Sciatic nerve (tissue), 2 donors: ENCODE measurements at regions not wholly inside any gene's neighbourhood (a gene's known extent, or its start where the extent isn't known, plus 50 kb on each side); places are given as distances from the start of the nearest gene placed in this dataset.

Source experiments
- ATAC-seq: fragments of 200-7000 bp; cut with Tn5 transposase; one replicate; pipeline ENCODE4 v1.9.1; 2020; ENCODE audit warnings: mild to moderate bottlenecking, moderate library complexity
- DNase-seq: peaks from one replicate; pipeline ENCODE4 v3.0.0-alpha.2; 2020; ENCODE audit warnings: low spot score
- intact Hi-C: fragments of 100-400 bp; cut with DNase I; formaldehyde crosslinking; loops from one replicate; pipeline ENCODE4 v1.14.2; 2022
- donor health status: DM: no; HTN: no; CAD: no.
- donor health status: DM: no; HTN: no; CAD: no.

DNA sequence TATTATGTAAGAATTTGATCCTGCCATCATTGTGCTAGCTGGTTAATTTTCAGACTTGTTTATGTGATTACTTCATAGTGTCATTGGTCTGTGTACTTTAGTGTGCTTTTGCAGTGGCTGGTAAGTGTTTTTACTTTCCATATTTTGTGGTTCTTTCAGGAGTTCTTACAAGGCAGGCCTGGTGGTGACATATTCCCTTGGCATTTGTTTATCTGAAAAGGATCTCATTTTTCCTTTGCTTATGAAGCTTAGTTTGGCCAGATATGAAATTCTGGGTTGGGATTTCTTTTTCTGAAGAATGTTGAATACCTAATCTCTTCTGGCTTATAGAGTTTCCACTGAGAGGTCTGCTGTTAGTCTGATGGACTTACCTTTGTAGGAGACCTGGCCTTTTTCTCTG, 72.8 kb upstream of the MC4R start:
- DNase-seq (no peak), ATAC-seq (no peak)
- intact Hi-C loops: no loop called here

DNA sequence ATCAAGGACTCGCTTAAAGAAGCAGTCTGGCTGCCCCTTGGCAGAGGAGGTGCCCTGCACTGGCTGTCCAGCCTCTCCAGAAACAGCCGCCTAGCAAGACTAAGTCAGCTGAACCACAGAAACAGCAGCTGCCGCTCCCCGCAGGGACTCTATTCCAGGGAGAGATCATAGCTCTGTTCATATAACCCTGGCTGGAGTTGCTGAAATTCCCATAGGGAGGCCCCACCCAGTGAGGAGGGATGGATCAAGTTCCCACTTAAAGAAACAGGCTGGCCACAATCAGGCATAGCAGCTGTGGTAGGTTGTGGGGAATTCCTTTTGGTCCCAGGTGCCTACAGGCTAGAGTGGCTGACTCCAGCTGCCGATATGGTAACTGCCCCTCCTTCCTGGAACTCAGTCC, 74.2 kb upstream of the MC4R start:
- no peak for DNase-seq
- intact Hi-C loops: no loop called here
- no peak for ATAC-seq

DNA sequence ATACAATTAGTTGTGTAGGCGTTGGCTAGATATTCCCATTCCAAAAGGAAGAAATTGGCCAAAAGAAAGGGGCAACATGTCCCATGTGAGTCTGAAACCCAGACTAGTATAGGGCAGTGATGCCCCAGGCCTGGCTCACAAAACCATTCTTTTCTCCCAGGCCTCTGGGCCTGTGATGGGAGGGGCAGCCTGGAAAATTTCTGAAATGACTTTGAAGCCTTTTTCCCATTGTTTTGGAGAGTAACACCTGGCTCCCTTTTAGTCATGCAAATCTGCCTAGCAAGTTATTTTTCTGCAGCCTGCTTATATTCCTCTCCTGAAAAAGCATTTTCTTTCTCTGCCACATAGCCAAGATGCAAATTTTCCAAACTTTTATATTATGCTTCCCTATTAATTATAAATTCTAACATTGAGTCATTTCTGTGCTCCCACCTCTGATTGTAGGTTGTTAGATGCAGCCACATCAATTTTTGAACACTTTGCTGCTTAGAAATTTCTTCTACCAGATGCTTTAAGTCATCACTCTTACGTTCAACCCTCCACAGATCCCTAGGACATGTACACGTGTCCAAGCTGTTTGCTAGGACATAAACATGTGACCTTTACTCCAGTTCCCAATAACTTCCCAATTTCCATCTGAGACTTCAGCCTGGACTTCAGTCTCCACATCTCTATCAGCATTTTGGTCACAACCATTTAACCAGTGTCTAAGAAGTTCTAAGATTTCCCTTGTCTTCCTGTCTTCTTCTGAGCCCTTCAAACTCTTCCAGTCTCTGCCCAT, 76.1 kb upstream of the MC4R start:
- ATAC-seq (no peak), DNase-seq (no peak)
- intact Hi-C loops: no loop called here

DNA sequence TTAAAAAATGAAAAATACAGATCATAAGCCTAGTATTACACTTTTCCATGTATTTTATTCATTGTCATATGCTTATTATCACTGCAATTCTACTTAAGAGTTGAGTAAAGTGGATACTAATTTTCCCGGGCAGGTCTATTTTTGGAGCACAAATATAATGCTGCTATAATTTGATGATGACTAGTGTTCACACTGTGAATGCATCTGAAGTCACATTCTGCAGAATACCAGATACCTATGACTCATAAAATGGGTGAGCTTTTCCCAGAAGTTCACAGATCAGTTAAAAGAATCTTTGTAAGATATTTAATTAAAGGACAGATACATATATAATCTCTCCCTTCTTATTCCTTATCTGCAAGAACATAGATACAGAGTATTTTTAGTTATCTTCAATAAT, 79.8 kb upstream of the MC4R start:
- ATAC-seq (no peak), DNase-seq (no peak)
- intact Hi-C loops: no loop called here

DNA sequence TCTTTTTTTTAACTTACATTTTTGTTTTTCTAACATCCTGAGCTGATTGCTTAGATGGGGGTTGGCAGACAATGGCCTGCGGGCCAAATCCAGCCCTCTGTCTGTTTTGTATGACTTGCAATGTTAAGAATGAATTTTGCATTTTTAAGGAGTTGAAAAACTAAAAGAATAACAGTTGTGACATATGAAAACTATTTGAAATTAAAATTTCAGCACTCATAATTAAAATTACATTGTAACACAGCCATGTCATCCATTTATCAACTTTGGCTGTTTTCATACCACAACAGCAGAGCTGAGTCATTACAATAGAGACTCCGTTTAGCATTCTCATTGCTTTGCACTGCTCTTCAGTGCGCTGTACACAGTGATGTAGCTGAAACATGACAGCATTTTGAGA, 94.1 kb upstream of the MC4R start:
- DNase-seq: no peak
- ATAC-seq: no peak
- intact Hi-C loops: no loop called here

DNA sequence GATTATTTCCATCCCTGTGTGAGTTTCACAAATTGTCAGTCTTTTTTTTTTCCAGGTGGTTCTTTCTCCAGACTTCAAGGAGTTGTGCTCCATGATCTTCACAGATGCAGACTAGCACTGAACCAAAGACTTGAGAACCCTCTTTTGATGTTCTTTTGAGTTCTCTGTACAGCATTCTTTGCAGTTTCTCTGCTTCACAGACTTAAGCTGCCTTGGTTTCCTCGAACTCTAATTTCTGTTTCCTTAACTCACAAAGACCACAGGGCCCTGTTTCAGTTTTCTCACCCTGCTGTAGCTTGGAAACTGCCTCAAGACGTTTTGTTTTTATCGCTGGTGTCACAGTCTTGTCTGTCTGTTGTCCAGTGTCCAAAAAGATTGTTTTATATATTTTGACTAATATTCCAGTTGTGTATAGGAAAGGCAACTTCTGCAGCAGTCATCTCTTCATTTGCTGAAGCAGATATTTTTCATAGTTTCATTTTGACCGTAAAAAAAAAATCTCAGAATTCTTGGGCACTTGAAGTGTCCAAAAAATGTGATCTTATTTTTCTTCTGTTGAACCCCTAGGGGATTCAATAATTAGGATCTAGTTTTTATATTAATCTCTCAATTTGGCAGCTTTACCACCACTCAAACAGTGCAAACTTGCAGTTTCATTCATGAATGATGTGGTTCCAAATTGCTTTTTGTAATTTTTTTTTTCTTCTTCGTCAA, 97.0 kb upstream of the MC4R start:
- intact Hi-C loops: no loop called here
- ATAC-seq: no peak
- DNase-seq: no peak

DNA sequence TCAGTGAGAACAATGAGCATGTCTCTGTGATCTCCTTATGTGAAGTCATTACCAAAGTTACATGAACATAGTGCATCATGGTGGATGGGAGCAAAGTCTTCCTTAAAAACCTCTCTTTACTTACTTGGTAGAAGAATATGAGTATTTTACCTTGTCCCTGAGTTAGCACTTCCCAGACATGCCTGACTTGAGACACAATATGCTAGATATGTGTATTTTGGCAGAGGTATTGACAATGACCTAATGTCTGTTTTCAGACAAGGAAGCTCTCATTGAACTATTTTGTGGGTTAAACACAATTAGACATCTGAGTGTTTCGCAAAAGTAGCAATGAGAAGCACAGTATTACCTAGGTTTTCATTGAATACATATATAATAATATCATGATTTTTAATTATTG, 99.1 kb upstream of the MC4R start:
- no peak for DNase-seq
- ATAC-seq: no peak
- intact Hi-C loops: no loop called here

DNA sequence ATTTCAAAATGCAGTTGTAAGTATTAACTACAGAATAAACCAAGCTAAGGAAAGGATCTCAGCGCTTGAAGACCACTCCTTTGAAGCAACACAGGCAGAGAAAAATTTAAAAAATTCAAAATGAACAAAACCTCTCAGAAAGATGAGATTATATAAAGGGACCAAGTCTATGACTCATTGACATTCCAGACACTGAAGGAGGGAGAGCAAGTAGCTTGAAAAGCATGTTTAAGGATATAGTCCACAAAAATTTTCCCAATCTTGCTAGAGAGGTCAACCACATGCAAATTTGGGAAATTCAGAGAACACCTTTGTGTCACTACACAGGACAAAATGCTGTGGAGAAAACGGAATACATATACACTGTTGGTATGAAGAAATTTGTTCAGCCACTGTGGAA, 112.6 kb upstream of the MC4R start:
- intact Hi-C loops: no loop called here
- DNase-seq (no peak), ATAC-seq (no peak)

DNA sequence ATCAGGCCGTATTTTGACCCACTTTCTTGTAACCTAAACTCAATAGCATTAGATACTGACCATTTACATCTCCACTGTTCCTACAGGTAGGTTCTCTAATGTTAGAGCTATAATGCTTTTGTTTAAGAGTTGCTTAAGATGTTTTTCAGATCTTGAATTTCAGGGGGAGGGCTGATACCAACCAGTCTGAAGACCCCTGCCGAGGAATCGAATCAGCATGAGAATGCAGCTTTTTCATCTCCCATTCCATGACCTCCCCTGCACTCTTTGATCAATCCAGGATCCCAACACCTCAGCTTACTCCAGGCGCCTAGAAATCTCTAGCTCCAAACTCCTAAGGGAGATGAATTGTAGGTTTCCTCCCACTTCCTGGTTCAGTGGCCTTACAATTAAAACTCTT, 120.5 kb upstream of the MC4R start:
- ATAC-seq (no peak), DNase-seq (no peak)
- intact Hi-C loops: no loop called here

DNA sequence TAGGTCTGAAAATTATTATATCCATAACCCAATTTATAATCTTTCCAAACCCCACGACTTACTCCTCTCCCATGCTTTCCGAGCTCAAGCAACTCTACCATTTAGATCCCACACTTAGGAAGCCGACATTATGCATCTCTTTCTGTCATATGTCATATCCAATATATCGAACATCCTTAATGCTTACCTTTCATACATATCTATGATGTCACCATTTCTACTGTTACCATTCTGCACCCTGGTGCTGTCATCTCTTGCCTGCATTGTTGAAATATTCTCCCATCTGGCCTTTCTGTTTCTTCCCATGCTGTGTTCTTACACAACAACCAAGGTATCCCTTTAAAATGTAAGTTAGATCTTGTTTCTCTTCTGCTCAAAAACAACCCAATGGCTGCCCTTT, 127.1 kb upstream of the MC4R start:
- DNase-seq: no peak

DNA sequence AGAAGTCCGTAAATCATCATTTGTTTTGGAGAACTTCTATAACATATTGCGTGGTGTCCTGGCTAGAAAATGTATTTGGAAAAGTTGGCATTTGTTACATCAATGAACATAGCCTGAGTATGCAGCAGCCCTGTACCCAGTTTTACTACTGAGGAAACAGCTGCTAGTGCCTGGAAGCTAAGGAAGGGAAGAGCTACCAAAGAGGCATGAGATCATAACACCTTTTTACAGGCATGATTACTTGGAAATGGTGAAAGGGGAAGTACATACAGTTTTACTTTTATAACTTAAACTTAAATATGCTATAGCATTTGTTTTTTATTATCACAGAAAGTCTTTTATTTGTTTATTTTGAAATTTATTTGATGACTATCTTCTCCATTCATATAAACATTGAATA, 128.4 kb upstream of the MC4R start:
- intact Hi-C loops: no loop called here
- no peak for DNase-seq
- ATAC-seq: no peak

More for the DNA sequence above, 127.1 kb upstream of the MC4R start:
- intact Hi-C loops: no loop called here
- ATAC-seq: no peak

DNA sequence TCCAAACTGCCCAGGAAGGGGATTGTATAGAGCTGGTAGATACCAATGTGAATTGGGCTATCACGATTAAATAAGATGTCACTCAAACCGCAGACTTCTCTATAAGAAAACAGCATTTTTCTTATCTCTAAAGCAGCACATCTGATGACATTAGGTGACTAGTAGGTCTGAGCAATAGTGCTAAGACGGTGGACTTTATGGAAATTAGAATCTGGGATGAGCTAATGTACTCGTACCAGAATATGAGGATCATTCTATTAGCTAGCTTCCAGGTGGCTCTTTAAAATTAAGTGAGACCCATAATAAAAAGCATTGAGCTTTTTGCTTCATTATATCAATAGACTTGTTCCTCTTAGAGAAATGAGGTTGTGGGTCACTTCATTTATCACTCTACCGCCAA, 130.0 kb upstream of the MC4R start:
- DNase-seq (no peak), ATAC-seq (no peak)
- intact Hi-C loops: no loop called here

DNA sequence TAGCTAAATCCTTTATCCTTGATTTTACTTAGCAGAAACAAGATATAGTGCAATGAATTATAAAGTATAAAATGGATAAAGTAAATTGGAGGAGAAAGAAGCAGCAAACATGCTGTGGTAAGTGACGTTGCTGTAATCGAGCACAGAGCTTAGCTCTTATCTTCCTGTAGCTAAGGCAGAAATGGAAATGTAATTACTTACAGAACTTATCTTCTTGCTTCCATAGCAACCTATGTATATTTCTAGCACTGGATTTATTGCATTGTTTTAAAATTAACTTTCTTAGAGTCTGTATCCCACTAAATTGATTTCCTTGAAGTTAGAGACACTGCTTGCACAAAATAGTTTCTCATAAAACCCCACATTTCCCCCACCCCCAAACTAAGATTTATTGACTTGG, 130.6 kb upstream of the MC4R start:
- no peak for DNase-seq
- ATAC-seq: no peak
- intact Hi-C loops: no loop called here

DNA sequence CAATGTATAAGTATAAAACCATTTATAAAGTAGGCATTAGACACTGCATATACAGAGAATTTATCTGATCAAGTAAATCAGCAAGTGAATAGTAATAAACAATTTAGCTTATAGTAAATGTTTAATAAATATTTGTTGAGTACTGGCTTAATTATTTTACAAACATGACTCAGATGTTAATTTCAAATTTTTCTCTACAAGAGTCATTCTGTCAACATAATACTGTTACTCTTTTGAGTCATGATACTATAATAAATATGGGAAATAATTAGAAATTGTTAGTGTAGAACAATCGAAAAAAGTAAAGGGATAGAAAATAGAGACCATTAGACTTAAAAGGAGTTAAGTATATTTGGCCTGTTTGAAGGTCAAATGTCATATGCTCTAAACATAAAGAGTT, 133.6 kb upstream of the MC4R start:
- intact Hi-C loops: no loop called here
- ATAC-seq (no peak), DNase-seq (no peak)

DNA sequence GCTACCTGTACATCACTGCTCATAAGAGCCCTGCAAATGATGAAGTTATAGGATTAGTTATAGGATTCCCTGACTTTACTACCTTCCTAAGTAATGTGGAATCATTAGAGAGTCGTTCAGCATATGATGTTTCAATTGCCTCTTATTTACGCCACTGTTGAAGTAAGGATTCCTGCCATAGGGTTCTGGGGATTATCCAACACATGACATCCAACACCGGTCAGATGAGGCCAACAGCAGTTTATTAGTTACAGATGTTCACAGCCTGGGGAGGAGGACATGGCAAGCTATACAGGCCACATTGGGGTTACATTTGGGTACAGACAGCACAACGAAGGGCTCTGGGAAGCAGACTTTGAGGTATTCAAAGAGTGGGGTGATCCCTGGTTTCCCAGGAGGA, 134.1 kb upstream of the MC4R start:
- intact Hi-C loops: no loop called here
- peak; percentile 28 for ATAC-seq
- DNase-seq: no peak

DNA sequence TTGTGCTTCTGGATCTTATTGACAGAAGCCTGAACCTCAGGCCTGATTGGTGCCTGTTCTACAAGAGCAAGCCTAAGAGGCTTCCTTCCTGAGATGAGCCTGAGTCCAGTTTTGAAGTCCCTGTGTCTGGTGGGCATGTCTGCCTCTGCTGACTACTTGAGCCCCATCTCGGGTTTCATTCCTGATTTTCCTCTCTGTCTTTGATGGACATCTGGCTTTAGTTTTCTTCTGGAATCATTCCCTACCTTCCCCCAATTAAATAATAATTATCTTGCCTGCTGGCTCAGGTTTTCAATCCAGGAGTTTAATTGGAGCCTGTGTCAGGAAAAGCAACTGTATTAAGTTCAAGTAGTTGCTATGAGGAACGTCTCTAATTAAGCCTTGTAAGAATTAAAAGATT, 135.5 kb upstream of the MC4R start:
- intact Hi-C loops: no loop called here
- ATAC-seq (no peak), DNase-seq (no peak)

DNA sequence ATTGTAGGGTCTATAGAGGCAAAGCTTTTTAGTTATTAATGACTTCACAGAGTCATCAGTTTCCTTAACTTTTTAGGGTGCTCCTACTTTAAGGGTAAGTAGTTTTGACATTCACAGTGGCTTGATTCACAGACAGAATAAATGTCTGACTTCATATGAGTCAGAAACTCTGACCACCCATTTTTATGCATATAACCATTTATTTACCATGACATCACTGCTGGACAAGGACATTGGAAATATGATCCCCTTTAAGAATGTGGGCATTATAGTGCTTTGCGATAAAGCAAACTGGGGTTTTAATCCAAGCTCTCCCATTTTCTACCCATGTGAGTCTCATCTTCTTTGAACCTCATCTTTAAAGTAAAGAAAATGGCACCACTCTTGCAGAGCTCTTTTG, 162.0 kb upstream of the MC4R start:
- DNase-seq (no peak), ATAC-seq (no peak)
- intact Hi-C loops: no loop called here

DNA sequence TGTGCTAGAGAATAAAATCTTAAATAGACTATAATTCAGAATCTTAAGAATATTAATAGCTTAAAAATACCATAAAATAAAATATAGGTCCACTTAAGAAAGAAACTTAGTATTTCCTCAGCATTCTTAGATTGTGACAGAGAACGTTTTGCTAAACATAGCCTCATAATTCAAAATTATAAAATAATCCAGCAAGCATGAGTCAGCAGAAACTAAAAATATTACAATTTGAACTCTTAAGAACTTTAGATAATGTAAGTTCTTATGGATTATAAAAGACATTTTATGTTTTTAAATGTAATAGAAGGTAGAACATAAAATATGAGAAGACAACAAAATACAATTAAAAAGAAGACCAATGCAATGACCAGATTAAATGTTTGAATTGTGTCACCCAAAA, 164.5 kb upstream of the MC4R start:
- intact Hi-C loops: no loop called here
- no peak for ATAC-seq
- no peak for DNase-seq

DNA sequence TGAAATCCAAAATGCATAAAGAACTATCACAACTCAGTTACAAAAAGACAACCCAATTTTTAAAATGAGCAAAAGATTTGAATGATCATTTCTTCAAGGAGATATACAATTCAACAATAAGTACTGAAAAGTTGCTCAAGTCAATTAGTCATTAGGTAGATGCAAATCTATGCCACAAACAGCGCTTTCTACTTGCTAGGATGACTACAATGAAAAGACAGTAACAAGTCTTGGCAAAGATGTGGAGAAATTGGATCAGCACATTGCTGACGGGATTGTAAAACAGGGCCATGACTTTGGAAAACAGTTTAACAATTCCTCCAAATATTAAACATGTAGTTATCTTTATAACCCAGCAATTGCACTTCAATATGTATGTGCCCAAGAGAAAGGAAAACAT, 166.3 kb upstream of the MC4R start:
- intact Hi-C loops: no loop called here
- ATAC-seq (no peak), DNase-seq (no peak)

DNA sequence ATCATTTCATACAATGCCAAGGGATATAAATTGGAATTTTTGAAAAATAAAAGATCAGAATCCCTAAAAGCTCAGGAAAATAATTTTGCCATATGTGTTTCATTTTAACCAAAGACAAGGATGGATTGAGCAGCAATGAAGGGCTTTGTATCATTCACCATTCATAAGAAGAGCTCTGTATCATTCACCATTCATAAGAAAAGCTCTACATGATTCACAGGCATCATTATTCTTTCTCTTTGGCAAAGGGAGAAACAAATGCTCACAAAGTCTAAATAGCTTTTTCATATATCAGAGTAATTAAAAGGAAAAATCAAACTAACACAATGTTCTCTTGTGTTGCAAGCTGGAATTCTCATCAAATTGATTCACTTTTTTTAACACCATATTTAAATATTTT, 169.1 kb upstream of the MC4R start:
- DNase-seq (no peak), ATAC-seq (no peak)
- intact Hi-C loops: no loop called here

DNA sequence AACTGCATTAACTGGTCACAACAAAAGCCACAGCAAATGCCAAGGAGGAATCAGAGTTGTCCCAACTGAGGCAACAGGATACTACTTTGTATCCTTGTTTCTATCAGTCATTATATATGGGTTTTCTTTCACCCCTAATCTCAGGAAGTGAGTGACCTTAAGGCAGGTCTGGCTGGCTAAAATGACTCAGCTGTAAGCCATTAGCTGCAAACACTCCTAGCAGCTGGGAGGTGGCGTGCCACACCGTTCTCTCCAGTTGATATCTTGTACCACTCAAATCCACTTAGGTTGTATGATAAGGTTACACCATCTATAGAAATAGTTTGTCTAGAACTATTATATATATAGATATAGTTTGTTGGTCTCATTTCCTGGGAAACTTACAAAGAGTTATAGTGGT, 171.1 kb upstream of the MC4R start:
- no peak for DNase-seq
- no peak for ATAC-seq
- intact Hi-C loops: no loop called here
